ENCODE measurements at regions not wholly inside any gene's neighbourhood (a gene's known extent, or its start where the extent isn't known, plus 50 kb on each side); places are given as distances from the start of the nearest gene placed in this dataset.
"Not testable (repeated sequence)": the region's sequence is repeated elsewhere in the genome, so short reads cannot be mapped to it uniquely, and the experiment has no call there.

DNA sequence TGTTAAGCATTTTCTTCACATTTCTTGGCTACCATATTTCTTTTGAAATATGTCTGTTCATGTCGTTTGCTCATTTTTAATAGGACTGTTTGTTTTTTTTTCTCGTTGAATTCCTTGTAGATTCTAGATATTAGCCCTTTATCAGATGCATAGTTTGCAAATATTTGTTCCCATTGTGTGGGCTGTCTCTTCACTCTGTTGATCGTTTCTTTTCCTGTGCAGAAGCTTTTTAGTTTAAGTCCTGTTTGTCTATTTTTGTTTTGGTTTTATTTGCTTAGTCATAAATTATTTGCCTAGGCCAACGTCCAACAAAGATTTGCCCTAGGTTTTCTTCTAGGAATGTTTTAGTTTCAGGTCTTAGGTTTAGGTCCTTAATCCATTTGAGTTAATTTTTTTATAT is 1494.7 kb downstream of the SUCLG1 start:
- POLR2A ChIA-PET, result no interaction called here
- no peak for ATAC-seq
- no peak overlapping the region for H3K27ac Mint-ChIP-seq
- DNase-seq, result no peak
- peaks cover 0 to 10% (median 7%) of the 10 kb centered on the region in 9 donors for H3K9me3 Mint-ChIP-seq
- H3K4me1 Mint-ChIP-seq, result no peaks in the 10 kb centered on the region
- H3K4me3 Mint-ChIP-seq, result no peak overlapping the region
- H3K36me3 Mint-ChIP-seq, result no peaks in the 10 kb centered on the region
- no peaks in the 10 kb centered on the region for H3K27me3 Mint-ChIP-seq

DNA sequence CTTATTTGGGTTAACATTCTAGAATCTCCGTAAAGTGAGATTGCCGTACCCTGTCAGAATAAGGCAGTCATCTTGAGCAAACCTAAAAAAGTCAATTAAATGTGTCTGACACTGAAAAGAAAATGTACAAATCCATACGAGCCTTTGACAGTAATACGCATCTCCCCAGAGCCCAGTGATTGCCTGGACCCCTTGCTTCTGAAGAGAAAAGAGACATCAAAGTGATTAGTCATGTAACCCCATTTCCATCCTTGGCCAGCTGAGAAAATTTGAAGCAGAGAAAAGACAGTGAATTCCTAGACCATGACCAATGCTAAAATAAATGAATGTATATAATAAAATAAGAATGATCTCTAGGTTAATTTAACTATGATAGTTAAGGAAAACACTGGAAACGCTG is 1499.4 kb downstream of the SUCLG1 start:
- Mint-ChIP-seq H3K9me3 (peaks cover 0 to 20% (median 4%) of the 10 kb centered on the region in 9 donors), H3K27ac (no peak overlapping the region), H3K4me3 (no peak overlapping the region), H3K36me3 (no peaks in the 10 kb centered on the region), H3K27me3 (no peaks in the 10 kb centered on the region), H3K4me1 (no peaks in the 10 kb centered on the region)
- ATAC-seq, result no peak
- POLR2A ChIA-PET, result no interaction called here
- no peak for DNase-seq

DNA sequence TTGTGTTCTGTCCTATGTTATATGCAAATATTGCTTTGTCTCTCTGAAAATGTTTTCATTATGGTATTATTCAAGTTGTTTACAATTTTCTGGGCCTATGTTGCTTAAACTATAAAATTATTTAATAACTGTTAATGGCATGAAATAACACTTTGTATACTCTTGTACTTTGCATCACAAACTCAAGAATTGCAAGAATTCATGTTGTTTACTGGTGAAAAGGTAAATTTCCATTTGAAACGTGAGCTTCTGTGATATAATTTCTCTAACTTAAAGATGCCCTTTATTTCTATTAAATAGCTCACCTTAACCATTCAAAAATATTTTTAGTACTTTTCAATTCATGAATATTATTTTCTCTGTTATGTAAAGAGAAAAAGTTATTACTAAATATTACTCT is 1504.2 kb downstream of the SUCLG1 start:
- POLR2A ChIA-PET, result no interaction called here
- Mint-ChIP-seq H3K4me1 (no peaks in the 10 kb centered on the region), H3K9me3 (peaks cover 0 to 20% (median 0%) of the 10 kb centered on the region in 9 donors), H3K27ac (no peak overlapping the region), H3K27me3 (no peaks in the 10 kb centered on the region), H3K36me3 (no peaks in the 10 kb centered on the region), H3K4me3 (no peak overlapping the region)
- ATAC-seq (no peak), DNase-seq (no peak)

DNA sequence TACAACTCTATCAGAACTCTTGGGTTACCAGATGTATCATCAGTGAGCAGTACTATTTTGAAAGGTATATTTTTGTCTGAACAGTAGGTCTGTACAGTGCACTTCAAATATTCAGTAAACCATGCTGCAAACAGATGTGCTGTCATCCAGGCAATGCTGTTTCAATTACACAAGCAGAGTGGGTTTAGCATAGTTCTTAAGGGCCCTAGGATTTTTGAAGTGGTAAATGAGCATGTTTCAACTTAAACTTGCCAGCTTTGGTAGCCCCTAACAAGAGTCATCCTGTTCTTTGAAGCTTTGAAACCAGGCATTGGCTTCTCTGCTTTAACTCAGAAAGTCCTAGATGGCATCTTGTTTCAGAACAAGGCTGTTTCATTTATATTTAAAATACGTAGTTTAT is 1519.9 kb downstream of the SUCLG1 start:
- Mint-ChIP-seq H3K4me1 (no peaks in the 10 kb centered on the region), H3K27me3 (no peaks in the 10 kb centered on the region), H3K4me3 (no peak overlapping the region), H3K9me3 (peaks cover 0 to 31% (median 6%) of the 10 kb centered on the region in 9 donors), H3K27ac (no peak overlapping the region), H3K36me3 (no peaks in the 10 kb centered on the region)
- DNase-seq (no peak), ATAC-seq (no peak)
- POLR2A ChIA-PET, result no interaction called here

DNA sequence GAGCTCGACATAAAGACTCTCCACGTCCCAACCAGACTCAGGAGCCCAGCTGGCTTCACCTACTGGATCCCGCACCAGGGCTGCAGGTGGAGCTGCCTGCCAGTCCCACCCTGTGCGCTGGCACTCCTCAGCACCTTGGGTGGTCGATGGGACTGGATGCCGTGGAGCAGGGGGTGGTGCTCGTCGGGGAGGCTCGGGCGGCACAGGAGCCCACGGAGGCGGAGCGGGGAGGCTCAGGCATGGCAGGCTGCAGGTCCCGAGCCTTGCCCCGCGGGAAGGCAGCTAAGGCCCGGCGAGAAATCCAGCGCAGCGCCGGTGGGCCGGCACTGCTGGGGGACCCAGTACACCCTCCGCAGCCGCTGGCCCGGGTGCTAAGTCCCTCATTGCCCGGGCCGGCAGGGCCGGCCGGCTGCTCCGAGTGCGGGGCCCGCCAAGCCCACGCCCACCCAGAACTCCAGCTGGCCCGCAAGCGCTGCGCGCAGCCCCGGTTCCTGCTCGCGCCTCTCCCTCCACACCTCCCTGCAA is 1520.7 kb downstream of the SUCLG1 start:
- ATAC-seq, H3K4me1 Mint-ChIP-seq, H3K36me3 Mint-ChIP-seq, H3K27ac Mint-ChIP-seq, DNase-seq, POLR2A ChIA-PET, H3K27me3 Mint-ChIP-seq, H3K4me3 Mint-ChIP-seq: not testable (repeated sequence)
- H3K9me3 Mint-ChIP-seq, result peaks cover 0 to 30% (median 5%) of the 10 kb centered on the region in 9 donors

DNA sequence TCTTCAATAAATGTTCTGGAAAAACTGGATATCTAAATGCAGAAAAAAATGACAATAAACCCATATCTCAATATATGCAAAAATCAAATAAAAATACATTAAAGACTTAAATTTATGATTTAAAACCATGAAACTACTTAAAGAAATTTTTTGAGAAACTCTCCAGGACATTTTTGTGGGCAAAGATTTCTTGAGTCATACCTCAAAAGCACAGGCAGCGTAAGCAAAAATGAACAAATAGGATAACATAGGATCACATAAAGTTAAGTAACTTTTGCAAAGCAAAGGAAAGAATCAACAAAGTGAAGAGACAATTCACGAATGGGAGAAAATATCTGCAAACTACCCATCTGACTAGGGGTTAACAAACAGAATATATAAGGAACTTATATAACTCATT is 1545.5 kb downstream of the SUCLG1 start:
- POLR2A ChIA-PET, result no interaction called here
- ATAC-seq, result no peak
- peaks cover 0 to 20% (median 5%) of the 10 kb centered on the region in 9 donors for H3K9me3 Mint-ChIP-seq
- no peaks in the 10 kb centered on the region for H3K27me3 Mint-ChIP-seq
- H3K4me1 Mint-ChIP-seq, result no peaks in the 10 kb centered on the region
- H3K27ac Mint-ChIP-seq, result no peak overlapping the region
- no peaks in the 10 kb centered on the region for H3K36me3 Mint-ChIP-seq
- DNase-seq, result no peak
- no peak overlapping the region for H3K4me3 Mint-ChIP-seq

DNA sequence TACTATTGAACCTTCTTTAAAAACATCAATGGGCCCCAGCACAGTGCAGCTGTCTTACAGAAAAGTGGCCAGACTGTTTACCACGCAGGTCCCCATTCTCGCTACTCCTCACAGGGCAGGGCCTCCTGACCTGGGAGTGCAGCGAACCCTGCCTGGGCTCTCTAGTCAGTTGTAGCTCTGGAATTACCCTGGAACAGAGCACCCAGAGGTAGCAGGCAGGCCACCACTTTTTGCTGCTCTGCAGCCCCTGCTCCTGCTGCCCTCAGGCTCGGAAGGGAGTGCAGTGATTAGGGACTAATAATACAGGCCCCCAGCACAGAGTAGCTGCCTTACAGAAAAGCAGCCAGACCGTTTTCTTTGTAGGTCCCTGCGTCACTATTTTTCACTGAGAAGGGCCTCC is 1563.0 kb downstream of the SUCLG1 start:
- Mint-ChIP-seq H3K4me3 (no peak overlapping the region), H3K27me3 (no peaks in the 10 kb centered on the region), H3K9me3 (peaks cover 0 to 13% (median 4%) of the 10 kb centered on the region in 9 donors), H3K4me1 (no peaks in the 10 kb centered on the region), H3K36me3 (no peaks in the 10 kb centered on the region), H3K27ac (no peak overlapping the region)
- DNase-seq, result no peak
- POLR2A ChIA-PET, result no interaction called here
- ATAC-seq, result no peak

DNA sequence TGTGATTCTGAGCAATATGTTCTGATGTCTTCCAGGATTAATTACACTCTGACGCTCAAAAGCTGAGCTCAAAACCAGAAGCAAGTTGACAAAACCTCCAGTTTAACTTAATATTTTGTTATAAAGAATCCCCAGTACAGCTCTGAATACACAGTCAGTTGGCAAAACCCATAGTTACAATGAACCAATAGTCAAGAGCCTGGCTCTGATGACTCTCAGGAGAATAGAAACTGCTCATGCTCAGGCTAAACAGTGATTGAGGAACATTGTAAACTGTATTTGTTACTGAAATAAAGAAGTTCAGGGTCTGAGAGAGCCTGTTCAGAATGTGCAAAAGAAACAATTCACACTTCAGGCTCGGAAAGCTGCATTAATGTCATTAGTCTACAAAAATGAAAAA is 1565.9 kb downstream of the SUCLG1 start:
- Mint-ChIP-seq H3K36me3 (peaks cover 0 to 4% (median 0%) of the 10 kb centered on the region in 3 donors), H3K27me3 (no peaks in the 10 kb centered on the region), H3K9me3 (peaks cover 0 to 5% (median 0%) of the 10 kb centered on the region in 9 donors), H3K27ac (no peak overlapping the region), H3K4me1 (no peaks in the 10 kb centered on the region), H3K4me3 (no peak overlapping the region)
- ATAC-seq (no peak), DNase-seq (no peak)
- POLR2A ChIA-PET, result no interaction called here

DNA sequence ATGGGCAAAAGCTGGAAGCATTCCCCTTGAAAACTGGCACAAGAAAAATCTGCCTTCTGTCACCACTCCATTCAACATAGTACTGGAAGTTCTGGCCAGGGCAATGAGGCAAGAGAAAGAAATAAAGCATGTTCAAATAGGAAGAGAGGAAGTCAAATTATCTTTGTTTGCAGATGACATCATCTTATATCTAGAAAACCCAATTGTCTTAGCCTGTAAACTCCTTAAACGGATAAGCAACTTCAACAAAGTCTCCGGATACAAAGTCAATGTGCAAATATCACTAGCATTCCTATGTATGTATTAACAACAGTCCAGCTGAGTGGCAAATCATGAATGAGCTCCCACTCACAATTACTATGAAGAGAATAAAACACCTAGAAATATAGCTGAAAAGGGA is 1579.3 kb downstream of the SUCLG1 start:
- Mint-ChIP-seq H3K36me3 (no peaks in the 10 kb centered on the region), H3K9me3 (peaks cover 0 to 40% (median 10%) of the 10 kb centered on the region in 9 donors), H3K4me1 (no peaks in the 10 kb centered on the region), H3K27ac (no peak overlapping the region), H3K4me3 (no peak overlapping the region), H3K27me3 (no peaks in the 10 kb centered on the region)
- ATAC-seq, result no peak
- POLR2A ChIA-PET, result no interaction called here
- no peak for DNase-seq

DNA sequence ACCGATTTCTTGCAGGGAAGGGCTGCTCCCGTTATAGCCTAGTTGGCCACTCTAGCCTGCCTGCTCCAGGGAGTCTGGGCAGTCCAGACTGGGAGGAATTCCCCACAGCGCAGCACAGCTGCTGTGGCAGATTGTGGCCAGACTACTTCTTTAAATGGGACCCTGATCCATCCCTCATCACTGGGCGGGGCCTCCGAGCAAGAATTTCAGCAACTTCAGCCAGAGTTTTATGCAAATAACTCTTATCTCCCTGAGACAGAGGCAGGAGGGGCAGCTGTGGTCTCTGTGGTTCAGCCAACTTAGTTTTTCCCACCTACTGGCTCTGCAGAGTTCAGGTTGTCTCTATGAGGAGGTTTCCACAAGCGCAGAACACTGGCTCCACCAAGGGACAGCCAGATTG is 1583.2 kb downstream of the SUCLG1 start:
- DNase-seq (no peak), ATAC-seq (no peak)
- peaks cover 0 to 31% (median 8%) of the 10 kb centered on the region in 9 donors for H3K9me3 Mint-ChIP-seq
- no peaks in the 10 kb centered on the region for H3K4me1 Mint-ChIP-seq
- POLR2A ChIA-PET, result no interaction called here
- H3K27me3 Mint-ChIP-seq, result no peaks in the 10 kb centered on the region
- no peak overlapping the region for H3K27ac Mint-ChIP-seq
- no peak overlapping the region for H3K4me3 Mint-ChIP-seq
- no peaks in the 10 kb centered on the region for H3K36me3 Mint-ChIP-seq

DNA sequence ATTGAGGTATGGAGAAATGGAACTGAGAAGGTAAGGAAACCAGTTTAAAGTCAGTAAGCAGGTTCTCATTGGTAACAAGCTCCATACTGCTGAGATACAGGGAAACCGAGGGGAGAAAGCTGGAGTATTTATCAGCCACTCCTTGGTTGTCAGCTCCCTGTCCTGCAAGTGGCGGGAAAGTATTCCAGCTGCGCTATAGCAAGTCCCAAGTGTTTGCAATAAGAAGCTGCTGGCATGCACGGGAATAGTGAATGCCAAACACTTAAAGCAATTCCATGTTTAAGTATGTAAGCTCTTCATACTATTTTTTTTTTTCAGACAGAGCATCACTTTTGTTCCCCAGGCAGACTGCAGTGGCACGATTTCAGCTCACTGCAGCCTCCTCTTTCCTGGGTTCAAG is 1601.1 kb downstream of the SUCLG1 start:
- H3K36me3 Mint-ChIP-seq, result no peaks in the 10 kb centered on the region
- ATAC-seq, result no peak
- DNase-seq, result no peak
- POLR2A ChIA-PET, result no interaction called here
- H3K9me3 Mint-ChIP-seq, result peaks cover 0 to 14% (median 1%) of the 10 kb centered on the region in 9 donors
- peaks cover 0 to 3% (median 0%) of the 10 kb centered on the region in 4 donors for H3K4me1 Mint-ChIP-seq
- peaks cover 0 to 2% (median 0%) of the 10 kb centered on the region in 5 donors for H3K27me3 Mint-ChIP-seq
- no peak overlapping the region for H3K27ac Mint-ChIP-seq
- H3K4me3 Mint-ChIP-seq, result no peak overlapping the region

DNA sequence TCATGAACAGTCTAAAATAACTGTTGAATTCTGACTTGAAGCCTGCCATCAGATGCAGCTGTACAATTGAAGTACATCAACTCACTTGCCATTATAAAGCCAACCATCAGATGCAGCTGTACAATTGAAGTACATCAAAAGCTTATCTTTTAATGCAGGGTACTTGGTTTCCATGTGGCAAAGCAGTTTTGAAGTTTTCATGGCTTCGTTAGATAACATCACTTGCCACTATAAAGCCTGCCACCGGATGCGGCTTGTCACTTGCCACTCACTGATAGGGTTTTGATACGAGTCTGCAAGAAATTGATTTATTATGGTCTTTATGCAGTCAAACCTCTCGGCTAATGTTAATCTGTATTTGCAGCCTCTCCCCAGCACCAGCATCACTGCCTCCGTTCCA is 1605.8 kb downstream of the SUCLG1 start:
- peaks cover 0 to 2% (median 0%) of the 10 kb centered on the region in 5 donors for H3K27me3 Mint-ChIP-seq

DNA sequence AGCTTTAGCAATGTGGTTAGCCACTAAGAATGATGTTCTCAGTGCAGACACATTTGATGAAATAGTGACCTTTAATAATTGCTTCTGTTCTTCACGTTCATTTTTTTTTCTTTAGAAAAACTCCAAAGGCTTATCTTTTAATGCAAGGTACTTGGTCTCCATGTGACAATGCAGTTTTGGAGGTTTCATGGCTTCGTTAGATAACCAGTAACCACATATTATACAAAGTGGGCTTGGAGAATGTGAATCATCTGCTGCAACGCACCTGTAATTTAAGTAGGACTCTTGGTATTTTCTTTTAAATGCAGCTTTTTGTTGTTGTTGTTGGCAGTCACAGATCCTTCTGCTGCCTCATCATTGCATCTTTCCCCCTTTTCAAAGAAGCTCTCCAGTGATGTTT is 1606.3 kb downstream of the SUCLG1 start:
- Mint-ChIP-seq H3K4me3 (no peak overlapping the region), H3K4me1 (peaks cover 0 to 3% (median 0%) of the 10 kb centered on the region in 4 donors), H3K36me3 (no peaks in the 10 kb centered on the region), H3K27ac (no peak overlapping the region), H3K27me3 (peaks cover 0 to 2% (median 0%) of the 10 kb centered on the region in 5 donors), H3K9me3 (peaks cover 0 to 10% (median 2%) of the 10 kb centered on the region in 9 donors)
- POLR2A ChIA-PET, result no interaction called here
- ATAC-seq (no peak), DNase-seq (no peak)

More for the DNA sequence above, 1605.8 kb downstream of the SUCLG1 start:
- Mint-ChIP-seq H3K36me3 (no peaks in the 10 kb centered on the region), H3K4me1 (peaks cover 0 to 3% (median 0%) of the 10 kb centered on the region in 4 donors), H3K27ac (no peak overlapping the region), H3K4me3 (no peak overlapping the region), H3K9me3 (peaks cover 0 to 10% (median 2%) of the 10 kb centered on the region in 9 donors)
- POLR2A ChIA-PET, result no interaction called here
- ATAC-seq (no peak), DNase-seq (no peak)

DNA sequence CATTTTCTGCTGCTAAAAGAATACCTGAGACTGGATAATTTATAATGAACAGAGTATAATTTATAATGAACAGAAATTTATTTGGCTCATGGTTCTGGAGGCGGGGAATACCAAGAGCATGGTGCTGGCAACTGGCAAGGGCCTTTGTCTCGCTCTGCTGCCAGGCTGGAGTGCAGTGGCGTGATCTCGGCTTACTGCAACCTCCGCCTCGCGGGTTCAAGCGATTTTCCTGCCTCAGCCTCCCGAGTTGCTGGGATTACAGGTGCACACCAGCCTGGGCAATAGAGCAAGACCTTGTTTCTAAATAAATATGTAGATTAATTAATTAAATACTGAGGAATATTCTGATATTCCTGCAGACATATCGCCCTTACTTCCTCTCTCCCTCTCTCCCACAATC is 1610.8 kb downstream of the SUCLG1 start:
- Mint-ChIP-seq H3K9me3 (peaks cover 0 to 14% (median 2%) of the 10 kb centered on the region in 9 donors), H3K36me3 (no peaks in the 10 kb centered on the region), H3K4me3 (no peak overlapping the region), H3K4me1 (peaks cover 0 to 1% (median 0%) of the 10 kb centered on the region in 4 donors), H3K27me3 (no peaks in the 10 kb centered on the region), H3K27ac (no peak overlapping the region)
- ATAC-seq (no peak), DNase-seq (no peak)
- POLR2A ChIA-PET, result no interaction called here

Measured in naive thymus-derived CD8-positive, alpha-beta T cell (primary cell).